ENCODE measurements at regions not wholly inside any gene's neighbourhood (a gene's known extent, or its start where the extent isn't known, plus 50 kb on each side); places are given as distances from the start of the nearest gene placed in this dataset.

DNA sequence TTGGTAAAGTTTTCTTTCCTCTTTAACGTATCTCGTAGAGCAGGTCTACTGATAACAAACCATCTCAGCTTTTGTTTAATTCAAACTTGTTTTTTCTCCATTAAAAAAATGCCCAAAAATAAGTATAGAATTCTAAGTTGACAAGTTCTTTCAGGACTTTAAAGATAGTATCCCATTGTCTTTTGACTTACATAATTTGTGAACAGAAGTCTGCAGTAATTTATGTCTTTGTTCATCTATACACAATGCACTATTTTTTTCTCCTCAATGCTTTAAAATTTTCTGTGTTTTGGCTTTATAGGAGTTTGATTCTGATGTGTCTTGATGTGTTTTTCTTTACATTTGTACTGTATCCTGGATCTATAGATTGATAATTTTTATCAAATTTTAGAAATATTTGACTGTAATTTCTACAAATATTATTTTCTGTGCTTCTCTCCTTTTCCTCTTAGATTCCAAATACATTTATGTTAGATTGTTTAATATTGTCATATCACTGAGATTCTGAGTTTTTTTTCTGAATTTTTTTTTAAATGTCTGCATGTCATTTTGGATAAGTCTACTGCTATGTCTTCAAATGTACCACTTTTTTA lies 143.3 kb downstream of the FTCDNL1 start:
- peak; percentile 32 for DNase-seq

DNA sequence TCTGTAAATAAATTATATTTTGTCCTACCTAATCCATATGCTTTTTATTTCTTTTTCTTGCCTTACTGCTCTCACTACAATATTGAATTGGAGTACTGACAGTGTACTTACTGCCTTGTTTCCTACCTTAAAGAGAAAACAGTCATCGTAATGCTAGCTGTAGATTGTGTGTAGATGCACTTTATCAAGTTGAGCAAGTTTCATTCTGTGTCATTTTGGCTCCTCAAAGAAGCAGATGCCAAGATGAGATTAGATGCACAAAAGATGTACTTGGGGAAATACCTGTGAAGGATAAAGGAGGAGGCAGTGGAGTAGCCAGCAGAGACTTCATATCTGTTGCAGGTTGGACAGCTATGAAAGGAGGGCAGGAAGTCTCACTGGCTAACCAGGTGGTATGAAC lies 145.5 kb downstream of the FTCDNL1 start:
- no peak for DNase-seq

DNA sequence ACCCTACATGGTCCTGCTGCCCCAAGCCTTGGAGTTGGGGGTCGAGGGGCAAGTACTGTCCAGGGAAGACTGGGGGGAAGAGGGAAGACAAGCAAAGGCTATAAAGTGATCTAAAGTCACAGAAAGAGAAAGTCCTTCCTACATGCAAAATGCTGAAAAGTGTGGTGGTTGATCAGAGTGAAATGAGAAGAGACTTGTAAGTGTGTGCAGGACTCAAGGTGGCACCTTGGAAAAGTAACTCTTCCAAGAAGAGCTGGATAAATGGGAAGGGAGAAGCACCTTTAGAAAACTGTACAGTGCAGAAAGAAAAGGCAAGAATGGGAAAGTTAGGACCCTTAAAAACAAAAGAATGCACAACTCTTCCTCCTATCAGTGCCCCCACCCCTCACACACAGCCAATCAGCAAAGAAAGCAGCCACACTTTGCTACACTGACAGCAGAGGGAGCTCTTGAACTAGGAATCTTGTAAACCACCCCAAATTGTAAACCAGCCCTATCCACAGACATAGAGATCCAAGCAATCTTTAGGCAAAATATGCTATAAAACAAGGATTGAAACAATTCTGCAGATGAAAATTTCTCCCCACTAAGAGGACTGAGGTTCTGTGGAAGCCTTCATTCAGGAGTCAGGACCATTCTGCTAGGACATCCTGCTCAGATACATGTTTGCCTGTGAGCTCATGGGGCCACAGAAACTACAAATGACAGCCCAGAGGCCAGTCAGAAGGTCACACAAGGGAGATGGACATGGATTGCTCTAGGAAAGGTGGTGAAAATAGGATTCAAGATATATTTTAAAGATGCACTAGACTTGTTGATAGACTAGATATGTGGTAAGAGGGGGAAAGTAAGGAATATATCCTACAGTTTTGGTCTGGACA lies 146.4 kb downstream of the FTCDNL1 start:
- peak; percentile 13 for DNase-seq

DNA sequence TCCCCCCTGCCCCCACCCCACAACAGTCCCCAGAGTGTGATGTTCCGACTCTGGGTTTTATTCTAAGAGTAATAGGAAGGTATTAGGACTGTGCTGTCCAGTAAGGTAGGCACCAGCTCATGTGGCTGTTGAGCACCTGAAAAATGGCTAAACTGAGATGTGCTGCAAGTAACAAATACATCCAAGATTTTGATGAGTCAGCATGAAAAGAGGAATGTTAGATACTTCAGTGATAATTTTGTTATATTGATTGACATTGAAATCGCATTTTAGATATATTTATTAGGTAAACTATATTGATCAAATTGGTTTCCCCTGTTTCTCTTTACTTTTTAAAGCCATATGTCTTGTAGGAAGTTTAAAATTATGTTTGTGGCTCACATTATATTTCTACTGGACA lies 147.8 kb downstream of the FTCDNL1 start:
- DNase-seq = no peak

DNA sequence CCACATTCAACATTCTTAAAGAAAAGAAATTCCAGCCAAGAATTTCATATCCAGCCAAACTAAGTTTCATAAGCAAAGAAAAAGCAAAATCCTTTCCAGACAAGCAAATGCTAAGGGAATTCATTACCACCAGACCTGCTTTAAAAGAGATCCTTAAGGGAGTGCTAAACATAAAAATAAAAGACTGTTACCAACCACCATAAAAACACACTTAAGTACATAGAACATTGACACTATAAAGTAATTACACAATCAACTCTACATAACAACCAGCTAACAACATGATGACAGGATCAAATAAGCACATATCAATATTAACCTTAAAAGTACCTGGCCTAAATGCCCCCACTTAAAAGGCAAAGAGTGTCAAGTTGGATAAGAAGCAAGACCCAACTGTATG lies 153.5 kb downstream of the FTCDNL1 start:
- DNase-seq = no peak

DNA sequence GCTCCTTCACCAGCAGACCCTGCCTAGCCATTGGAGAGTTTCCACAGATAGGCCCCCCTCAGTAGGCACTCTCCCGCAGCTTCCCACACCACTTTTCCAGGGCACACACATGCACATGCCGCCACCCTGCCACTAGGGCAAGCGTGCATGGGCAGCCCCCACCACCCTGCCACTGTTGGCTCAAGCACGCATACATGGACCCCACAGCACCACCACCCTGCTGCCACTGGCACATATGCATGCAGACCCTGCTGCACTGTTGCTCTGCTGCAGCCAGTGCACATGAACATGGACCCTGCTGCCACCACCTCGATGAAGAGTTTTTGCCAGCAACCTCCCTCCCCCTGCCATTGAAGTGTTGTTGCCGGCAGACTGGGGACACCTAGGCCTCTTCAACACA lies 154.9 kb downstream of the FTCDNL1 start:
- DNase-seq = no peak

DNA sequence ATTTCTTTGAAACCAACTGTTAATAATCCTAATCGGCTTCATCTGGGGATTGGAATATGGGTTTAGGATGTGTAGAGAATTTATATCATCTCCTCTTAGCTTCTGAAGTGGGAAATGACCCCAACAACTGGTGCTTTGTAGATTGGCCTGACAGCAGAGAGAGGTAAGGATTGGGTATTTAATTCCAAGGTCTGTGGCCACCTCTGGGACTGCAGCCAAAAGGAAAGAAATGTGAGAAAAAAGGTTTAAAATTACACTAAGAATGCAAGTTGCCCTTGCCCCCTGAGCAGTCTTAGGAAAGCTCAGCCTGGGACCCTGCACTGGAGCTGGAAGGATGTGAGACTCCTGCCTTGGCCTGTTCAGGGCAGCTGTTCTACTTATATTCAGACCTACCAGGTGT lies 157.1 kb downstream of the FTCDNL1 start:
- peak; percentile 16 for DNase-seq

DNA sequence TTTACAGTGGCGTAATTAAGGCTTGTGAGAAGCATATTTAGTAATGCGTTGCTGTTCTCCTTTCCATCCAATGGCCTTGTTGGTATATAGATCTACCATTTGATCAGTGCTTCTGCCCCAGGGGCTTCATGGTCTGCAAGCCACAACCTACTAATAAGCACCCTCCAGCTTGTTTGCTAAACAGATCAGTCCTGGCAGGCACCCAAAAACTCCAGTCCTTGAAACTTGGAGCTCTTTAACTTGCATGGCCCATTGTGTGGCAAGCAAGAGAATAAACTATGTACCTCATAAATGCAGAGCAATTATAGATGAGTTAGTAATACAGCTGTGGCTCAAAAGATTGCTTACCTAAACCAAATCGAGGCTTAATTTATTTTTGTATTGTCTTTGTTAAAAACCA lies 158.5 kb downstream of the FTCDNL1 start:
- peak; percentile 94 for DNase-seq

DNA sequence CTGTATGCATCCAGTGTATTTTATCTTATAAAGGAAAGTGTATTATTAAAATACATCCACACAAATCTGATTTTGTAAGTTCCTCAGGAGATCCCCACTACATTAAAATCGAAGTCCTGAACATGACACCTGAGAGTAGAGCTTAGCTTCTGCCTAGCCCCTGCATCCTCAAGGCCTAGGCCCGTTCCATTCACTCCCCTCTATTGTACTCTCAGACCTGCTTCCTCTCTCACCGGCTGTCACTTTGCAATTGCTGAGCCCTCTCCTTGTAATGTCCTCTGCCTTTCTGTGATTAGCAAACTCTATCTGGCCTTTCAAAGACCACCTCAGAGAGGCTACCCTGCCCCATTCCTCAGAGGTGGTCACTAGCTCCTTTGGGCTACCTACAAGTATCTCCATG lies 160.8 kb downstream of the FTCDNL1 start:
- DNase-seq = no peak

DNA sequence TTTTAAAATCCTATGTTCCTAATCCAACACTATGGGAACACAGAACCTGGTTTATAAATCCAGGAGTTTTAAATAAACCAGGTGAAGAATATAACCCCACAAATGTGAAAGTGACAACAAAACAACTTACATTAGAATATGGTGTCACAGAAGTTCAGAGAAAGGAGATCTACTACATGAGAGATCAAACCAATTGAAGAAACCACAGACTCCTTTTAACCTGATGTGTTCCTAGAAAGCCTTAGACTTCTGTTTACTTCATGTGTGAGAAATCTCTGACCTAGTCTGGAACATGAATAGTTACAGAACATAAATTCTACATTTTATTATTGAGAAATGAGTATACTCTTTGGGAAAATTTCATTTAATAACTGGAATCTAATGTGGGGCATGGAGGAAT lies 165.3 kb downstream of the FTCDNL1 start:
- no peak for DNase-seq

DNA sequence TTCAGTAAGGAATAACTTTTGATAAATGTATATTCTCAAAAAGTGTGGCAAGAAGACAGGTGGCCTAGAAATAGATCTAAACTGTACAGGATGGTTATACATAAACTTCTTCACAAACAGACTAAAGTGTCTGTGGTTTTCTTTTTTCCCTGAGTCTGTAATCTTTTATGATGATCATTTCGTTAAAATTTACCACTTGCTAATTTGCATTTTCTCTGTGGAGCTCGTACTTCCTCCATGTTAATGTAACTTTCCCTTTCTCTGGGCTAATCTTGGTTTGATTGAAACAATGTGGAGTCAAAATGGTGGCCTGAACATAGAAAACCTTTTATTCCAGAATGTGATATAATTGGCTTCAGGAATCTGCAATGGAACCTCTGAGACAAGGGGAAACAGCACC lies 166.2 kb downstream of the FTCDNL1 start:
- no peak for DNase-seq

DNA sequence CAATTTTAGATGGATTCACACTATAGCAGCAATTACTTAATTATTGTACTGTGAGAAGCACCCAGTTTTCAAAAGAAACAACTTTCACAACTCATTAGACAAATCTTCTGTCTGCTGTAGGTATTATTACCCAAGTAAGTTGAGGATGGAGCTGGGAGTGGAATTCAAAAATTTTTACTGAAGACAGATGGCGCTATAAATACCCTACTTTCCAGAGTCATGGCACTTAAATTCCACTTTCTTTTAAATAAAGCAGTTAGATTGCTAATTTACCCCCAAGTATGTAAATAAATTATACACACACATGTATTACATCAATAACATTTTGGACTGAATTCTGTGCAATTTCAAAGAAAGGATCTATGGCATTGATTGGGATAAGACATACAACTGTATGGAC lies 166.8 kb downstream of the FTCDNL1 start:
- DNase-seq = no peak

DNA sequence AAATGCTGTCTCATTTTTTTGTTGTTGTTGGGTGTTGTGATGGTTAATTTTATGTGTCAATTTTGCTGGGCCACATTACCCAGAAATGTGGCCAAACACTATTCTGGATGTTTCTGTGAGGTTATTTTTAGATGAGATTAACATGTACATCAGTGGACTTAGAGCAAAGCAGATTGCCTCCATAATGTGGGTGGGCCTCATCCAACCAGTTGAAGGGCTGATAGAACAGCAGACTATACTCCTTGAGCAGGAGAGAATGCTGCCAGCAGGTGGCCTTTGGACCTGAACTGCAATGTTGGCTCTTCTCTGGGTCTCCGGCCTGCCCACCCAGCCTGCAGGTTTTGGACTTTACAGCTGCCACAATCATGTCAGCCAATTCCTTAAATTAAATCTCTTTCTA lies 169.0 kb downstream of the FTCDNL1 start:
- DNase-seq = no peak

DNA sequence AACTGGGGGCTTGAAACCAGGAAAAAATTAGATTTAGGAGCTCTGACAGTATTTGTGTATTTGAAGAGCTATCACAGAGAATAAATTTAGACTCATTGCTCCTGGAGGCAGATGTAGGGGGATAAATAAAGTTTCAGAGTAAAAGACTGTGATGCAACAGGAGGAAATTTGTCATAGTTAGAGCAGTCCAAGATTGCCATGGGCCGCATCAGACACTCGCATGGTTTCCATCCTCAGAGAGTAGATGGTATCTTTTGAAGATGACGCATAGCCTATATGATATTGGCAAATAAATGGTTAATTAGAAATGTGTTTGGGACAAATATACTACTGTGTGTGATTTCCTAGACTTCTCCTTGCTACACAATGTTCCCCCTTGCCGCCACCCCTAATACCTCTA lies 170.5 kb downstream of the FTCDNL1 start:
- no peak for DNase-seq

DNA sequence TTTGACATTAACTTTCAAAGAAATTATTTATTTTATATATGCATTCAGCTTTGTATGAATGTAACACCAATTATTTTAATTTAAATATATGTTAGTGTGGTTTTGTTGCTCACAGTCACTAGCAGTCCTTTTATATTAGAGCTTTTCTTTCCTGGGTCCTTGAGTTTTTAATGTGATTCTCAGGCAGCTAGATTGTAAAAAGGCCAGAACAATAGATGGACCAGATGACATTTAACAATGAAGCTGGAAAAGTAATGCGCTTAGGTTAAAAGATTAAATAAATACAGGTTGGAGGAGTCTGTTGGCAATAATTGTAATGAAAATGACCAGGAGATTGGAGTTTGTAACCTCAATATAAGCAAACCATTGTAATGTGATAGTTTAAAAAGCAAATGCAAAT lies 171.1 kb downstream of the FTCDNL1 start:
- peak; percentile 28 for DNase-seq

DNA sequence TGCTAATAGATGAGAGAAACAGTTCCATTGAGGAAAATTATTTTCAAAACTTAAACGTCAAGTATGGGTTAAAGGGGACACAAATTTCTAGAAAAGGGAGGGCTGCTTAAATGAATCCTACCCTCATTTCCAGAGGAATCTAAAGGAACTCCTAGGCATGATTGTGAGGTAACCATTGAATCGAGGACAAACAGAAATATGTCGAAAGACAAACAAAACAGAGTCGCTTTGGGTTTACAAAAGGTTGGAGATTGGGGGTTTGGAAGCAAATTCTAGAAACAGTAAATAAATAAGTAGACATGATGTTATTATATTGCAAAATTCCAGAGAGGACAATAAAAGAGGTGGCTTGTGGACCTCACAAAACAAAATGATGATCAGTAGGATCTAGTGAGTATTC lies 173.1 kb downstream of the FTCDNL1 start:
- no peak for DNase-seq

DNA sequence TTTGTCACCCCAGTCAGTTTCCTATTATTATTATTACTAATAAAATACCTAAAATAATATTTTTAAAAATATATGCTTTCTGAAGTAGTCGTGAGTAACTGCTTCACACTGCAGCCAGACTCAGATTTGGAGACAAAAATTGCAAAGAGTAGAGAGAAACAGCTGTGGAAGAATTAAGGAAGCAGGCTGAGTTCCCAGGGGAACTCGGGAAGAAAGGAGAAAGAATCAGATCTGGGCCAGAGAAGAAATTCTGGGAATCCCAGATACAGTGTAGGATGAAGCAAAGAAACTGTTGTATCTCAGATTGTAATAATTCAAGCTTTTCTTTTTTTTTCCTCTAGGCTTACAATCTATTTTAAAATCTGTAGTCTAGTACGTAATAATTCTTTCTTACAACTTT lies 182.3 kb downstream of the FTCDNL1 start:
- no peak for DNase-seq

DNA sequence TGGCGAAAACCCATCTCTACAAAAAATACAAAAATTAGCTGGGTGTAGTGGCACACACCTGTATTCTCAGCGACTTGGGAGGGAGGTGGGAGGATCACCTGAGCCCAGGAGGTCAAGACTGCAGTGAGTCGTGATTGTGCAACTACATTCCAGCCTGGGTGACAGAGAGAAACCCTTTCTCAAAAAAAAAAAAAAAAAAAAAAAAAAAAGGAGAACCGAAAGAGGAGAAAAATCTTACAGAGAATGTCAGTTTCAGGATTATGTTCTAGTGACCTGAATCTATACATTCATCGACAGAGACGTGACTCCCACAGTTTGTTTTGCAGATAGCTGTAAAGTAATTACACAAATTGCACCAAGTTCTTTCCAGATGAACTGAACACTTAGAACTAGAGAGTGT lies 187.8 kb downstream of the FTCDNL1 start:
- no peak for DNase-seq

DNA sequence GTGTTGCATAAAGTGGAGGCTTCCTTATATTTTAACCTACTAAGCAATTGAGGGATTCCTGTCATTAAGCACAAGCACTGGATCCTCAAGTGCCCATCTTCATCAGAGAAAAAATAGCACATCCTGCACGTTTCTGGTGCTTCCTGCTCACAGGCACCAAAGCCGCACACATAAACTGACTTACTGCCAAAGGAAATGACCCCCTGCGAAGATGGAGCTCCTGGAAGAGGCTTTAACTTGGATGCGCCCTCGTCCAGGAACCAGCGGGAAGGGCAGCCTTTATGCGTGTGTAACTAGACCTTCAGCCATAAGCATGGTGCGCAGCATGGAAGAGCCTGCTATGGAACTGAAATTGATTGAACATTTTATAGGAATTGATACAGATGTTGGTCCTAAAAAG lies 188.7 kb downstream of the FTCDNL1 start:
- peak; percentile 33 for DNase-seq

DNA sequence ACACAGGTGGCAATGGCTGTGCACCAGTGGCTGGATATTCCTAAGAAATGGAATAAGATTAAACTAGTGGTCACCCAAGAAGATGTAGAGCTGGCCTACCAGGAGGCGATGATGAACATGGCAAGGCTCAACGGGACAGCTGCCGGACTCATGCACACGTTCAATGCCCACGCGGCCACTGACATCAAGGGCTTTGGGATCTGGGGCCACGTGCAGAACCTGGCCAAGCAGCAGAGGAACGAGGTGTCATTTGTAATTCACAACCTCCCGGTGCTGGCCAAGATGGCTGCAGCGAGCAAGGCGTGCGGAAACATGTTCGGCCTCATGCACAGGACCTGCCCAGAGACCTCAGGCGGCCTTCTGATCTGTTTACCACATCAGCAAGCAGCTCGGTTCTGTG lies 190.8 kb downstream of the FTCDNL1 start:
- no peak for DNase-seq

DNA sequence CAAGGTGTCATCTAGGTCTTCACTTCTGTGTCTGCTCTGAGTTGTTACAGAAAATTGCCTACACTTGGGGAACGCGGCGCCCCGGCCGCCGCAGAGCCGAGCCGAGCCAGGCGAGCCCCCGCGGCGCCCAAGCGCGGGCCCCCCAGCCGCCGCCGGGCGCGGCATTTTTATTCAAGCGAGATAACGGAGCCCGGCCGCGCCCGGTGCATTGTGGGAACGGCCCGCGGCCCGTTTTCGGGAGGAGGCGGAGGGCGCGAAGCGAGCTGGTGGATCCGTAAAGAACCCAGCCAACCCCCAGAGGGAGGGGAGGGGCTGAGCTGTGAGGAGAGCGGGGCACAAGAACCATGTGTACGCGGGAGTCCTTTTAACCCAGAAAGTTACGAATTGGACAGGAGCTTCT lies 191.8 kb downstream of the FTCDNL1 start:
- peak; percentile 88 for DNase-seq

DNA sequence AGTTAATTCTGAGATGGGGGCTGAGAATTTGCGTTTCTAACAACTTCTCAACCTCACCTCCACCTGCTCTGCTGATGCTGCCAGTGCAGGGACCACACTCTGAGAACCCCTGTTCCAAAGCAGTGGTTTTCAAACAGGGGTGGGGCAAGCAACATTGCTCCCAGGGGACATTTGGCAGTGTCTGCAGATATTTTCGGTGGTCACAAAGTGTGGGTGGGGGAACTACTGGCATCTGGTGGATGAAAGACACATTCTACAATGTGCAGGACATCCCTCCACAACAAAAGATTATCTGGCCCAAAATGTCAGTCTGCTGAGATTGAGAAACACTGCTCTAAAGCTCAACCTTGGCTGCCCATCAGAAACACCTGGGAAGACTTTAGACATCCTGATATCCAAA lies 188.7 kb upstream of the SATB2 start:
- no peak for DNase-seq

DNA sequence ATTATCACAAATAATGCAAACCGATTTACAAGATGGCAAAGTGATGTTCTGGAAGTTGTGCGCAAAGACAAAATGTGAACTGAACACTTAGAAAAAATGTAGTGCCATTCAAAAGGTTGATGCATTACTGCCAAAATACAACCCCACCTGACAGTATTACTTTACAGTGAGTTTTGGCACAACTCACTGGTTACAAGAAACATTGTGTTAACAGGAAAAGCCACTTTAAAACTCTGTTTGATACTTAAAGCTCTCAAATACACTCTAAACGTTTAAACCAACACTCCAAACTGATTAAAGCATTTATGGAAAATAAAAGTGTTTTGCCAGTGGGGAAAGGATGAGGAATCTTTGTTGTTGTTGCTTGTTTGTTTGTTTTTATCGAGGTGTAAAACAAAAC lies 173.4 kb upstream of the SATB2 start:
- no peak for DNase-seq

DNA sequence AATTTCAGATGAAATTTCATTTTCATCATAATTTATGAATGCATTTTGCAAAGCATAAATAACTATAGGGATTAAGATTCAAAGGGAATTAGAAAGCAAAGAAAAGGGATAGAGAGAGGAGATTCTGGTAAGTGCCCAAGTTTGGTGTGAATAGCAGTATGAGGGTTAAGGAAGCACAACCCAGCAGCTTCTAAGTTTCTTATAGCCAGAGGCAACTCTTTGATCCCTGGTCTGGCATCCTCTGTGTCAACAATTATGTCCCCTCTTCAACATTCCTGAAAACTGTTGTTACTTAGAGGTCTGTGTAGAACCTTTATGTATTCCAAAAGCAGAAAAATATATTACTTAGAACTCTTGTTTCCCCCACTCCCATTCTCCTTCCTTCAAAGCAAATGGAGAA lies 171.6 kb upstream of the SATB2 start:
- no peak for DNase-seq

DNA sequence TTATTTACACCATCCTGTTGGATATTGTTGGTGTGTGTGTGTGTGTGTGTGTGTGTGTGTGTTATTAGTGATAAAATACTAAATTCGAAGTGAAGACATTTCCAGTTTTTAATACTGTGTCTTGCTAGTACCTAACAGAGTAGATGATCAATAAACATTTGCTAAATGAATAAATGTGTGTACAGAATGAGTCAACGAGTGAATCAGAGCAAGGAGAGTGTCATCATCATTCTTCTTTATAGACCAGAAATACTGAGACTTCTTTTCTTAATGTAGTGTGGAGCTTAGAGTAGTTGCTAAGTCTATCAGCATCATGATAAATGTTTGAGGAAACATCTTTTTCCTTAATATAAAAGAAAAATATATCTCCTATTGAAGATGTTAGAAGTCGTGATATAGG lies 169.7 kb upstream of the SATB2 start:
- DNase-seq = no peak

All from NCI-H2227 treated with DMSO at 0.1 percent for 48 hours (cell line).